ENCODE measurements at regions not wholly inside any gene's neighbourhood (a gene's known extent, or its start where the extent isn't known, plus 50 kb on each side); places are given as distances from the start of the nearest gene placed in this dataset.

GRCh38 chr20:43836790-43837189 is 77.9 kb upstream of the TOX2 start:
- TF ChIP-seq POLR2A (IDR thresholded peaks at IDR 0.05; ENCODE audit: low read length) (no peak), GATA1 (IDR thresholded peaks at IDR 0.05; ENCODE audit: low read depth, low read length) (no peak)
